Left ventricle myocardium superior (tissue), 1 donor: ENCODE measurements at regions not wholly inside any gene's neighbourhood (a gene's known extent, or its start where the extent isn't known, plus 50 kb on each side); places are given as distances from the start of the nearest gene placed in this dataset.

ENCODE experiments used
- ATAC-seq: fragments of 200-7000 bp; cut with Tn5 transposase; one replicate; pipeline ENCODE4 v1.9.1; 2020; ENCODE audit warnings: mild to moderate bottlenecking, moderate library complexity
- DNase-seq: peaks from one replicate; pipeline ENCODE4 v3.0.0-alpha.2; 2020
- intact Hi-C: fragments of 100-400 bp; cut with micrococcal nuclease; formaldehyde crosslinking; loops from one replicate; pipeline ENCODE4 v1.11.0; 2022
- donor health status: DM: no; HTN: yes; CAD: no; lungs with severe emphysema.

- intact Hi-C loops: no loop called here
- ATAC-seq: no peak
- no peak for DNase-seq
These were observed 71.8 kb downstream of the FUNDC1 start for GRCh38 chrX:44470816-44471215.

GRCh38 chrX:44462850-44463249 is 79.8 kb downstream of the FUNDC1 start:
- intact Hi-C loops: no loop called here
- DNase-seq: no peak
- ATAC-seq: peak; percentile 22

- DNase-seq: no peak
These were observed 83.2 kb downstream of the FUNDC1 start for GRCh38 chrX:44459501-44459900.

GRCh38 chrX:44456685-44457084 is 86.0 kb downstream of the FUNDC1 start:
- intact Hi-C loops: no loop called here
- ATAC-seq (no peak), DNase-seq (no peak)

More at GRCh38 chrX:44459501-44459900, 83.2 kb downstream of the FUNDC1 start:
- ATAC-seq: no peak
- intact Hi-C loops: no loop called here

- ATAC-seq: no peak
- intact Hi-C loops: no loop called here
- DNase-seq: no peak
These were observed 91.6 kb downstream of the FUNDC1 start for GRCh38 chrX:44451056-44451455.

- no peak for DNase-seq
- intact Hi-C loops: no loop called here
These were observed 95.4 kb downstream of the FUNDC1 start for GRCh38 chrX:44447214-44447613.

GRCh38 chrX:44440006-44440405 is 96.5 kb upstream of the EFHC2 start:
- intact Hi-C loops: no loop called here
- ATAC-seq: no peak
- no peak for DNase-seq

More at GRCh38 chrX:44447214-44447613, 95.4 kb downstream of the FUNDC1 start:
- ATAC-seq: no peak

- DNase-seq (no peak), ATAC-seq (no peak)
- intact Hi-C loops: no loop called here
These were observed 95.8 kb upstream of the EFHC2 start for GRCh38 chrX:44439242-44439794.

GRCh38 chrX:44435047-44435446 is 91.6 kb upstream of the EFHC2 start:
- intact Hi-C loops: no loop called here
- ATAC-seq (no peak), DNase-seq (no peak)

- intact Hi-C loops: no loop called here
- DNase-seq: no peak
These were observed 90.1 kb upstream of the EFHC2 start for GRCh38 chrX:44433556-44433955.

GRCh38 chrX:44432641-44433040 is 89.2 kb upstream of the EFHC2 start:
- DNase-seq: no peak
- intact Hi-C loops: no loop called here
- no peak for ATAC-seq

More at GRCh38 chrX:44433556-44433955, 90.1 kb upstream of the EFHC2 start:
- no peak for ATAC-seq

GRCh38 chrX:44431194-44431593 is 87.7 kb upstream of the EFHC2 start:
- no peak for DNase-seq
- intact Hi-C loops: no loop called here

GRCh38 chrX:44428989-44429627 is 85.6 kb upstream of the EFHC2 start:
- ATAC-seq (no peak), DNase-seq (no peak)
- intact Hi-C loops: no loop called here

More at GRCh38 chrX:44431194-44431593, 87.7 kb upstream of the EFHC2 start:
- no peak for ATAC-seq

- DNase-seq: no peak
- intact Hi-C loops: no loop called here
- ATAC-seq: no peak
These were observed 79.2 kb upstream of the EFHC2 start for GRCh38 chrX:44422631-44423030.

- intact Hi-C loops: no loop called here
- ATAC-seq (no peak), DNase-seq (no peak)
These were observed 72.3 kb upstream of the EFHC2 start for GRCh38 chrX:44415639-44416386.

- no peak for ATAC-seq
- DNase-seq: no peak
- intact Hi-C loops: no loop called here
These were observed 57.7 kb upstream of the EFHC2 start for GRCh38 chrX:44401151-44401550.

GRCh38 chrX:44400588-44400987 is 57.1 kb upstream of the EFHC2 start:
- ATAC-seq (no peak), DNase-seq (no peak)
- intact Hi-C loops: no loop called here

GRCh38 chrX:44400161-44400560 is 56.7 kb upstream of the EFHC2 start:
- intact Hi-C loops: no loop called here
- ATAC-seq (no peak), DNase-seq (no peak)
